NCI-H748 (cell line): ENCODE measurements at regions not wholly inside any gene's neighbourhood (a gene's known extent, or its start where the extent isn't known, plus 50 kb on each side); places are given as distances from the start of the nearest gene placed in this dataset.

Experiments
- DNase-seq: peaks from one replicate; lab custom pipeline; 2025; ENCODE audit not compliant: unreplicated experiment; lab: John Stamatoyannopoulos, UW

DNA sequence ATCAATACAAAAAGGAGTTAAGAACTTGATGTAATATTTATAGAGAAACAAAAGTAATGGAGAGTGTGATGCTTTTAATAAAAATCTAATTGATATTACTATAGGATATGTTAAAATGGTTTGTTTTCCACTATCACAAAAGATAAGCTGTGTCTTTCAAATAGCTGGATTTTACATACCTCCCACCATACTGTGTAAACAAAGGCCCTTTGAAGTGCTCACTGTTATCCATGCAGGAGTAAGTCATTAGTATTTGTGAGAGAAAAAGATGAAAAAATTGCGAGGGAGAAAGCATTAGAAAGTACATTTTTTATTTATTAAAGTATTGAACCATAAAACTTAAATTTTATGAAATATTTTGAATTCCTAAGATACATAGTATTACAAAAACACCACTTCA, 733.0 kb downstream of the GRIK2 start:
- DNase-seq = no peak

DNA sequence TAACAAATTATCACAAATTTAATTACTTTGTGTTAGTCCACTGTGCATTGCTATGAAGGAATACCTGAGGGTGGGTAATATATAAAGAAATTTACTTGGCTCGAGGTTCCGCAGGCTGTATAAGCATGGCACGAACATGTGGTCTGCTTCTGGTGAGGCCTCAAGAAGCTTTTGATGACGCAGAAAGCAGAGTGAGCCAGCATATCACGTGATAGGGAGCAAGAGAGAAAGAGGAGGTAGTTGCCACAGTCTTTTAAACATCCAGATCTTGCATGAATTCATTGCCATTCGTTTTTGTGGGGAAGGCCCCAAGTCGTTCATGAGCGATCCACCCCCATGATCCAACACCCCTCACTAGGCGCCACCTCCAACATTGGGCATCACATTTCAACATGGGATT, 733.7 kb downstream of the GRIK2 start:
- no peak for DNase-seq

DNA sequence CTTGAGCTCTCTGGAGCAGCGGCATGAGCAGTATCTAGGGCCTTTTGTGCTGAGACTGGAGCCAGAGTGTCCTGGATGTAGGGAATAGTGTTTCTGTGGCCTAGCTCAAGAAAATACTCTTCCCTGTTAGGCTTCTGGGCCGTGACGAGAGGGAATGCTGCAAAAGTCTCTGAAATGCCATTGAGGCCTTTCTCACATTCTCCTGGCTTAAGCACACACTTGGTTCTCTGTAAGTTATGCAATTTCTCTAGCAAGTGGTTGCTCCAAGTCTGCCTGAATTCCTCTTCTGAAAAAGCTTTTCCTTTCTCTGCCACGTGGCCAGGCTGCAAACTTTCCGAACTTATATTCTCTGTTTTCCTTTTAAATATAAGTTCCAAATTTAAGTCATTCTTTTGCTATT, 744.4 kb downstream of the GRIK2 start:
- DNase-seq = no peak

DNA sequence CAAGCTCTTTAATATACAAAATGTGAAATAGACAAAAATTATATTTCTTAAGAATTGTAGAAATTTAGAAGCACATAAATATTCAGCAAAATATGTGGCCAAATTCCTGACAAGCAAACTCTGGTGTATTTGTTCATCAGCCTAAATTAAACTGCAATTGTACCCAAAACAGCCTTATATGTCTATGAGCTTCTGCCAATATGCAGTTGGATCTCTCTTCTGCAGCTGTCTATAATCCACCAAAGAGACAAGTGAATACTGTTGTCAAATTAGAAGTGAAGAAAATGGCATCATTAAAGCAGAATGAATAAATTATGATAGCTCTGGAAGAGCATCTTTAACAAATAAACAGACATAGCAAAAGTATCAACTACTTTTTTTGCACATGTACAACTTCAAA, 755.7 kb downstream of the GRIK2 start:
- peak; percentile 22 for DNase-seq

DNA sequence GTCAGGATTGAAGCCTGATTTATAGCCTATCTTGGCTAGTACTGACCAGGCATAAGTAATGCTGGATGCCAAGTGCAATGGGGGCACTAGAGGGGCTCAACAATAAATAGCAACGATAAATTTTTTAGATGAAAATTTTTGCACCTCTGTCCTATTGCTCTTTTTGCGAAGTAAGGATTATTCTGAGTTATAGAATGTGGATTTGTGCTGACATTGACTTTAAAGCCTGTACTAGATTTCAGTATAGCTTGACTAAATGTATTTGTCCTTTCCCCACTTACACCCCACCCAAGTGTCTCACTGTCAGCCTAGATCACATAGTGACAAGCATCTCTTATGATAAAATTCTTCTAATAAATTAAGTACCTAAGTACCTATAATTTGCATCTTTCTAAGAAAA, 757.0 kb downstream of the GRIK2 start:
- no peak for DNase-seq

DNA sequence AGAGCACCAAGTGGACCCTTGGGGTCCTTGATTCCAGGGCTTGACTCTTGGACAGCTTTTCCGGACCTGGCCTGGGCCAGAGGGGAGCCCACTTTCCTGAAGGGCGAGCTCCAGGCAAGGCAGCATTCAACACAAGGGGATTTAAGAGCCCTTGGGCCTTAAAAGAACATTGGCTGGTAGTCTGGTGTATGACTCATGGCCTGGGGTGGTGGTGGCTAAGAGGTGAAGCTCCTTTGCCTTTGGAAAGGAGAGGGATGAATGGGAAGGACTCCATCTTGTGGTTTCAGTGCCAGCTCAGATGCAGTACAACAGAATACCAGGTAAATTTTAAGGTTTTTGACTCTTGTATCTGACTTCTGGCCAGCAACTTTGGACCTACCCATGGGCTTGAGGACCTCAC, 760.7 kb downstream of the GRIK2 start:
- DNase-seq = no peak

DNA sequence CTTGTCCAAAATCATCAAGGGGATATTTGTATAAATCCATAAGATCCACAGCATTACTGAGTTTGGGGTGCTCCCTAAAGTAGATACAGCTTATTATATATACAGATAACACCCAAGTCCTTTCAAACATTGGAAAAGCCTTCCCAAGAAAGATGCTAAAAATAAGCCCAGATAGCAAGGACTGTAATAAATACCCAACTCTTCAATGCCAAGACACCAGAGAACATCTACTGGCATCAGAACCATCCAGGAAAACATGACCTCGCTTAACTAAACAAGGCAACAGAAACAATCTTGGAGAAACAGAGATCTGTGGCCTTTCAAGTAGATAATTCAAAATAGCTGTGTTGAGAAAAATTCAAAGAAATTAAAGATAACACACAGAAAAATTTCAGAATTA, 761.4 kb downstream of the GRIK2 start:
- DNase-seq = no peak

DNA sequence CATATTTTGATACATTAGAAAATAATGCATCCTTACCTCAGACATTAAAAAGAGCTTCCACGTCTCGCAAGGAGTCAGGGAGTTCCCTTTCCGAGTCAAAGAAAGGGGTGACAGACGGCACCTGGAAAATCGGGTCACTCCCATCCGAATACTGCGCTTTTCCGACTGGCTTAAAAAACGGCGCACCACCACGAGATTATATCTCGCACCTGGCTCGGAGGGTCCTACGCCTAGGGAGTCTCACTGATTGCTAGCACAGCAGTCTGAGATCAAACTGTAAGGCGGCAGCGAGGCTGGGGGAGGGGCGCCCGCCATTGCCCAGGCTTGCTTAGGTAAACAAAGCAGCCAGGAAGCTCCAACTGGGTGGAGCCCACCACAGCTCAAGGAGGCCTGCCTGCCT, 776.3 kb downstream of the GRIK2 start:
- peak; percentile 87 for DNase-seq

DNA sequence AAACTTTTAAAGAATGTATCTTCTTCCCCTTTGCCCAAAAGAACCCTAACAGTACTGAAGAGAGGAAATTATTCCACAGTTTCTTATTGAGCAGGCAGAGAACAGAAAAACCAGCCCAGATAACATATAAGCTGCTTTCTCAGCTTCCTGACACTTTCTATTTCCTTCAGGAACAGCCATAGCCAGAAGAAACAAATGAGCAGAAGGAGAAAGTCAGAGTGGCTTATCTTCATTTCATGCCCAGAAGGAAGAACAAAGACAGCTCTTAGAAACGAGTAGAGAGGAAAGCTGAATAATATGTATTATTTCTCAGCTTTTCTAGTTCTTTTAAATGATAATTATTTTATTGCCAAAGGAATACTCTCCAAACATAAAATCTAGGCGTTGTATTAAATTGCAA, 793.7 kb downstream of the GRIK2 start:
- DNase-seq = no peak

DNA sequence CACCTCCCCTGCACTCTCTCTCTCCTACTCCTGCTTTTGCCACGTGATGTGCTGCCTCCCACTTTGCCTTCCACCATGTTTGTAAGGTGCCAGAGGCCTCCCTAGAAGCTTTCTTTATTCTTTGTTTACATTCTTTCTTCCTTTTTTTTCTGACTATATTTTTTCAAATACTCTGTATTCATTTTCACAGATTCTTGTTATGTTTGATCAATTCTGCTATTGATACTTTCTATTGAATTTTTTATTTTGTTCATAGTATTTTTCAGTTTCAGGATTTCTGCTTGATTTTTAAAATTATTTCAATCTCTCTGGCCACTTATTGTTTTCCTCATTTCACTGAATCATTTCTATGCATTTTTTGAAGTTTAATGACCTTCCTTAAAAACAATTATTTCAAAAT, 801.8 kb downstream of the GRIK2 start:
- DNase-seq = no peak

DNA sequence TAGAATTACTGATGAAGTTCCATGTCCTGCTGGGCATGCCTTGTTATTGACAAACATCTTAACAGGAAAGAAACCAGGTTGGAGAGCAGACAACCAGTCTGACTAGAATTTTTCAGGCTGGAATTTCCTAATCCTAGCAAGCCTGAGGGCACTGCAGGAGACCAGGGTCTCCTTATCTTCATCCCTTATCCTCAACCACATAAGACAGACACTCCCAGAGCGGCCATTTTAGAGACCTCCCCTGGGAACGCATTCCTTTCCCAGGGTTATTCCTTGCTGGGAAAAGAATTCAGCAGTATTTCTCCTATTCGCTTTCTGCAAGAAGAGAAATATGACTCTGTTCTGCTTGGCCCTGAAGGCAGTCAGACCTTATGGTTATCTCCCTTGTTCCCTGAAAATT, 803.7 kb downstream of the GRIK2 start:
- DNase-seq = no peak

DNA sequence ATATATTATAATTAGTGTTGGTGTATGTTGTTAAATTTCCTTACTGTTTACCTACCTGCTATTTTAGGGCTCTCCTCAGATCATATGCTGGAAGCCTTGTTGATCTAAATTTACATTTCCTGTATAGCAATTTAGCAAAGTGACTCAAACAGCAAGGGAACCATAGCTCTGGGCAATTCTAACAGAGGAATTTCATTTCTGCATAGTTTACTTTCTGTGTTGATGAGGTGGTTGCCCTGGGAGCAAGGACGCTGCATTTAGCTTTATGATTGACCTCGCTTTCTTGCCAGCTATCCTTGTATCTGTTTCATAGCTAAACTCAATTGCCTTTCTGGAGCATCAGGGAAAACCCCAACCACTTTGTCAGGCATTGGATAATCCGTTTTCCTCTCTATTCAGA, 810.8 kb downstream of the GRIK2 start:
- DNase-seq = no peak

DNA sequence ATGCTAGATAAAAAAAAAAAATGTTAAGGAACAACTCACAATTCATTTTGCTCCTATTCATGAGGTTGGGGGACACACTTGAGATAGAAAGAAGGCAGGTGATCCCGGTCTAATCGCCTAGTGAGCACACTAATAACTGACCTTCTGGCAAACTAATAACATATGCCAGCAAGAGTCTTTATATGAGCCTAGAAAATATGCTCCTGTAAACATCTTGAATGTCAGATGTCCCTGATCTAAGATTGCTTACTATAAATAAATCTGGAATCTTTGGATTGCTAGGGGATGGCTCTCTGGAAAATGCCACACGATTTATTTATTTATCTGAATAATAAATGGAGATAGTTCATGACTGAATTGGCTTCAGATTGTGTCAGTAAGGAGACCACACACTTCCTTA, 821.9 kb downstream of the GRIK2 start:
- no peak for DNase-seq

DNA sequence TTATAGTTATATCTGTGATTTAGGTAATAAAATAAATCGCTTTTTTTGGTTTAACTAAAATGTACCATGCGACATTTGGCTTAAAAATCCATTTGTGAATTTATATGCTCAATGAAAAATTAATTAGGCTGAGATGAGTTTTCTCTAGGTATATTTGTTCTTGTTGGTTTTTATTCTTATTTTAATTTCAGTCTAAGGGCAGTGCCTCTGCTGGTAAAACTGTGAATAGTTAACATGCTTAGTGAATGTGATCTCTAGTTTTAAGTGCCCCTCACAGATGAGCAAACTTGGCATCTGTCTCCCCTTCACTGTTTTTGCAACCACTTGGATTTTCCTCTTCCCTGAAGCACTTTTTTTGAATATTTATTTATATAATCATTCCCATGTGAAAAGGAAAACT, 822.7 kb downstream of the GRIK2 start:
- no peak for DNase-seq

DNA sequence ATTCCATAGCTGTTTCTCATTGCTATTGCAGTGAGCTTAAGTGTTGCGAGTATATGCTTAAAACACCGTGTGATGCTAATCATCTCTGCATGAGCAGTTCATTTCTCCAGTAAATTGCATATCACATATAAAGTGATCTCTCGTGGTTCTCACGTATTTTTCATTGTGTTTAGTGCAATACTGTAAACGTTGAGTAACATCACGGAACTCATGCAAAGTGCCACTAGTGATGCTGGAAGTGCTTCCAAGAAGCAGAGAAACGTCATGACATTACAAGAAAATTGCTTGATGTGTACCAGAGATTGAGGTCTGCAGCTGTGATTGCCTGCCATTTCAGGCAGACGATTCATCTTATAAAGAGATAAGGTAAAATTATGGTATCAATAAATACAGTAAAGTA, 830.4 kb downstream of the GRIK2 start:
- peak; percentile 44 for DNase-seq

DNA sequence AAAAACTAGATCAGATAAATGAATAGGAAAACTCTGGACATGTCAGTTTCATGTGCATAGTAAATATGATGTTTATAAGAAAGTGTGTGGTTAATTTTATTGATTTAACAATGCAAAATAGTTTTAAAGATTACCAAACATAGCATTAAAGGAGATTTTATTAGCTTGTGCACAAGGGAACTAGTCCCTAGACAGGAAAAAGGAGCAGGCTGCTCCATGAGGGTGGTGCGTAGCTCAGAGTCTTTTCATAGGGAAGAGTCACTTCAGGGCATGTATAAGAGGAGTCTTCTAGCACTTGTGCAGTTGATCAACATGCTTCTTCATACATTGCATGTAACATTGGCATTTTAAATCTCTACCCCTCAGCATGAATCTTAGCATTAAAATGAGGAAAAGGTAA, 835.8 kb downstream of the GRIK2 start:
- DNase-seq = no peak
